GM21526 (cell line): ENCODE measurements at regions not wholly inside any gene's neighbourhood (a gene's known extent, or its start where the extent isn't known, plus 50 kb on each side); places are given as distances from the start of the nearest gene placed in this dataset.
"Not testable (repeated sequence)": the region's sequence is repeated elsewhere in the genome, so short reads cannot be mapped to it uniquely, and the experiment has no call there.

ENCODE experiments used
- ATAC-seq: cut with Tn5 transposase; IDR thresholded peaks from one replicate; pipeline ENCODE4 v1.9.1; 2021; ENCODE audit warnings: moderate library complexity; ENCODE audit not compliant: unreplicated experiment, low FRiP score

DNA sequence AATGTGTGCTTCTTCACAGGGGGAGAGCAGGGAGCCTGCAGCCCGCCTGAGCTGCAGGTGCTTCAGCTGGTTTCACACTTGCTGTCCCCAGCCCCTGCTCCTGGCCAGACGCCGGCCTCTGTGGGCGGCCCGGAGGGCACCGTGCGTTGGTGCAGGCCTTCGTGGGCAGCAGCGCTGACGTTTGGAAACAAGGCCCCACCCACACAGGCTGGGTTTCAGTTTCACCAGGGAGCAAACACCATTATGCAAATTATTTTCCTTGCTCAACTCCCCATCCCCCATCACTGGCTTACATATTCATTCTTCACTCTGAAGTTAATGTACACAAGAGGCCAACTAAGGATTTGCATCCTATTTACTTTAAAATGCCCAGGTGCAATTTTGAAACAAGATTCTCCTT, 343.2 kb downstream of the BCL2L11 start:
- ATAC-seq, result peak; percentile 75

DNA sequence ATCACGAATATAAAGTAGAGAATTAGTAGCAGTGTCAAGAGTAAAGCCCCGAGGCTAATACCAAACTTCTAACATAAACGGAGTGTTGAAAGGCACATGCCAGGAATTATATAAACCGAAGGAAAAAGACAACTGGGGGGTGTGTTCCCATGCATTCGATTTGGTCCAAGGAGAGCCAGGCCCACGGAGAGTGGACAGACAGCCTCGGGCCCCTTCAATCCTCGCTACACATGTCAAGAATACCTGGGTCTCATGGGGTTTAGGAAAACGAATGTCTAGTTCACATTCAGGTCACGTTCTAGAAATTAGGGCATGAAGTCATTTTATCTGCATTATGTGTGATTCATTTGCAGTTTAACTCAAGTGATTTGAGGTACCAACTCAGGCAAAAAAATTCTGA, 343.7 kb downstream of the BCL2L11 start:
- ATAC-seq, result not testable (repeated sequence)

DNA sequence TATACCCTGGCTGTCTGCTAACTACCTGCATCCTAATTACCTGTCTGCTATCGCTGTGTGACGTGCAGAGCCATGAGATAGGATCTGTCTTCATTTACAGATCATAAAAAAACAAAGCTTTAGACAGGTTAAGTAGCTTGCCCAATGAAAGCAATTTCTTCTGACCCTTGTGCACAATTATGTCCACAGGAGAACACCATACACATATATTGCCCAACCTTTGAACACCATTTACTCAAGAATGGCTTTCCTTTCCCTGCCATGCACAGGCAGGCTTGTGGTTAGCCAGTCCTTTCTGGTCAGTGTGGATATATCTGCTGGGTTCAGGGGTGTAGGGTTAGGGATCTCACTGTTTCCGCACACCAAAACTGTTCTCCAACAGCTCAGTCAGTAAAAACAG, 344.8 kb downstream of the BCL2L11 start:
- ATAC-seq, result not testable (repeated sequence)

DNA sequence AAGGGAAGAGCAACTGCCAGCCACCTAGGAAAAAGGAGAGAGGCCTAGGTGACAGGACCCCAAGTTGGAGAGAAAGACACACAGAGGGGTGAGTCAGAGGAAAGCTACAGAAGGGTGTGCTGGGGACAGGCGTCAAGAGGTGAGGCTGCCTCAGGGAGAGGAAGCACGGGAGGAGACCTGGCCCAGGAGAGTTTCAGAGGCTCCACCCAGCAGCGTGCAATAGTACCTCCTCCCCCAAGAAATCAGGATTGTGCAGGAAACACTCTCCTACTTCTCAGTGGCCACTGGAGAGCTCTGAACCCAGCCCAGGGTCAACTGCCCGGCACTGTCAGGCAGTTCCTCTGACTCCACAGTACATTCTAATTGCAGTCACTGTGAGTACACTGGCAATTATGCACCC, 346.0 kb downstream of the BCL2L11 start:
- not testable (repeated sequence) for ATAC-seq

DNA sequence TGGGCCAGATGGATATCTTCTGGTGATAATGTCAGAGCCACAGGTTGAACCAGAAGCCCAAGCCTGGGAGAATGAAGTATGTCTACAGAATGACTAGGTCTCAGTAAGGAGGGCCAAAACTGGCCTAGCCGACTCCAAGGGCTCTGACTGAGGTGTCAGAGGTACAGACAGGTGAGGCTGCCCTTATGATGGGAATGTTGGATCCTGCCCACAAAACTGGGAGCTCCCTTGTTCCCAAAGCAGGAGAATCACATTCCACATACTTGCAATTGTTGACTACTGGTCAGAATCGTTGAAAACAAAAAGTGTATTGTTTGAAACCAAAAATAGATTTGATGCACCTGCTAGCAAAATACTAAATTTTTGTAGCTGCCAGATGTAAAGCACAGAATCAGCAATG, 350.2 kb downstream of the BCL2L11 start:
- ATAC-seq, result not testable (repeated sequence)

DNA sequence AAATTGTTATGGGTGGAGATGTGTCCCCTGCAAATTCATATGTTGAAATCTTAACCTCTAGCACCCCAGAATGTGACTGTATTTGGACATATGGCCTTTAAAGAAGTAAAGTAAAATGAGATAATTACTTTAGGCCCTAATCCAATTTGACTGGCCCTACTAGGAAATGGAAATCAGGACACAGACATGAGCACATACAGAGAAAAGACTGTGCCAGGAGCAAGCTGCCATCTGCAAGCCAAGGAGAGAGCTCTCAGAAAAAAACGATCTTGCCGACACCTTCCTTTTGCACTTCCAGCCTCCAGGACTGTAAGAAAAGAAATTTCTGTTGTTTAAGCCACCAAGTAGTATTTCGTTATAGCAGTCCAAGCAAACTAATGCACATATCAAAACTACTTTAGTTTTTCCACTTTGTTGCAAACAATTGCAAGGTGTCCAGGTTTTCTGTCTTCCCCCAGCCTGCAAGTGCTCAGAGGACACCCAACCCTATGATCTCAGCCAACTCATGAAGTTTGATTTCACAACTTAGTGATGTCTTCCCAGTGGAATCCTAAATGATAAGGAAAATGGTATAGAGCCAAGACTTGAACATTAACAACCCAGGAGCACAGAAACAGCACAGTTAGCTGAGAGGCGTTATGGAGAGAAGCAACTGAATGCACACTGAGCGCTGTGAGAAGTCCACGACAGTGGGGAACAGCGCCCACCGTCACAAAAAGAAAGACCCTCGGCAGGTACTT, 351.2 kb downstream of the BCL2L11 start:
- ATAC-seq, result not testable (repeated sequence)

DNA sequence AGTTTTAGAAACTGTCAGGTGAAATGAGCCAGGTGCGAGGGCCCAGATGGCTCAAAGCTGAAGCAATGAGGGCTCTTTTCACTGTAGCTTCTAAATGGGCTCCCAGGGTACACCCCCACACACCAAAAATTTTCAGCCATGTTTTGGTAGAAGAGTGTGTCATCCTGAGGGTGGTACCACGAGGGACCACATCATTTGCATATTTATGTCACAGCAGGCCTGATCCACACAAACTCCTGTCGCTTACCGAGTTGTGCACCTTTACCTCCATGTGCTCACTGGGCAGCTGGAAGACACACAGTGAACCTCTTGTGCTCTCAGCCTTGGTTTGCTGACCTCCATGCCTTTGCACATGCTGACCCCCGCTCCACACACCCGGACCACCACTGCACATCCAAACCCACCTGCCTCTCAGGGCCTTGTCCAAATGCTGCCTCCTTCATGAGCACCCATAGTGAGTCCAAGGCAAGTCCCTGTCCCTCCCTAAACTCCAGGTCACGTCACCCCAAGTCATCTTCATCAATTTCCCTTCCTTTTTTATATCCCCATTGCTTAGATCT, 352.2 kb downstream of the BCL2L11 start:
- not testable (repeated sequence) for ATAC-seq

DNA sequence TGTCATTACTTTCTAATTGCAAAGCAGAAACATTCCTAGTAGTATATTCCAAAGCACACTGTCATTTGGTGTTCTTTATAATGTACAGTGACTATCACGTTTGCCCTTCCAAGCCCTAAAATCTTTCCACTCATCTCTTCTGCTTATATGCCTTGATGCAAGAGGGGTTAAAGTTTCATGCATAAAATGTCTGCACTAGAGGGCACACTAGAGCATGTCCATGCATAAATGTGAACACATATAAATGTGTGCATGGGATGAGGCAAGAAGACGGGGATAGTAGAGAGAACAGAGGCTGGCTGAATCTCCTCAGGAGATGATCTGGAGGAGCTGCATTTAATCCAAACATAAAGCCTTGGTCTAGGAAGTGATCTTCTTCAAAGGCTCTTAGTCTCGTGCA, 352.8 kb downstream of the BCL2L11 start:
- ATAC-seq, result not testable (repeated sequence)

DNA sequence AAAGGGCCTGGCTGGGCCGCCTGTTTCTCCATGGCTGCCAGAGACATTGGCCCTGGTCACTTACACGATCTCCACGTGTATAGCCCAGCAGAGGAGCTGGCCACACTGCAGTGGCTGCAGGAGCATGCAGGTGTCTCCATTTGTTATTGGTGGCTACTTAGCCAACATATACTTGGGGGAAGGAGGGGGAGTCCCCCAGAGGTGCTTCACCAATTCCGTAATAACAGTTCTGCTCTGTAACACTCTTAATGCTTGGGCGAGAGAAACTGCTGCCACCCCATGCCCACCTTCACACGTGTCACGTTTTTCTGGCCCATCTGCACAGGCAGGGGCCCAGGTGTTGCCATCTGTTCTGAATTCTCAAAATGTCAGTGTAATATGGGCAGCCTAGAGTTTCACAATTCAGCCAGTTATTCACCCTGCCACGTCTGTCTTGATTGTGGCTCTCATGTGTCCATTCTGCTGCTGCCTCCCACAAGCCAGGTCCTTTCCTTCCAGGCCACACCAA, 353.5 kb downstream of the BCL2L11 start:
- ATAC-seq, result not testable (repeated sequence)

DNA sequence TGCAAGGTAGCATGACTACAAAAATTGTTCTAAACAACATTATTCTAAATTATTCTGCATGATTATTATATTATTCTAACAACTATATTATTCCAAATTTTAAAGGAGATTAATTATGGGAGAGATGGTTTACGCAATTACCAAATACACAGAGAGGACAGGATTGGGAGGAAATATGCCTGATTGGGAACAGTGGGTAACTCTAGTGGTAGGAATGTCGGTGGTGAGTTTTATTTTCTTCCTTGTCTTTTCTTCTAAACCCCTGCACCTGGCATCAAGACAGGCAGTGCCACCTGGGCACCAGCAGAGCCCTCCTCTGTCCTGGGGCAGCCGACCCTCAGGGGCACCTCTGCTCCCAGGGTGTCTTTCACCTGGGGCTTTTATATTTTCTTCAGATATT, 357.6 kb downstream of the BCL2L11 start:
- ATAC-seq, result not testable (repeated sequence)

DNA sequence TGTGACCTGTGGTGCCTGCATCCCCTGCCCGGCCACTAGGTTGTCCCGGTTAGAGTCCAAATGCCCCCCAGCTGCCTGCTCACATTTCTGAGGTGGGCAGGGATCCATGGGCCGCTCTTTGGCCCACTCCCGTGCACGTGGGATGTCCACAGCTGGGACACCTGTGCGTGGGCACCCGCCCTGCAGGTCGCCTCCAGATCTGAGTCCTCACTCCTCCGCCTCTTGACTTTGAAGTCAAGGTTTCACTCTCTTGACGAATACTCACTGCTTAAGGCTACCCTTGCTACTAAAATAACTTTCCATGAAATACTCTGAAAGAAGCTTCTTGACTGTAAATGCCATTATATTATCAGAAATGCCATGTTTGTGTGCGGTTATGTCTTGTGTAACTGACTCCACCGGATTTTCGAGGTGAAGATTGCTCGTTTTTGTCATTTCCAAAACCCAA, 358.2 kb downstream of the BCL2L11 start:
- peak; percentile 52 for ATAC-seq

DNA sequence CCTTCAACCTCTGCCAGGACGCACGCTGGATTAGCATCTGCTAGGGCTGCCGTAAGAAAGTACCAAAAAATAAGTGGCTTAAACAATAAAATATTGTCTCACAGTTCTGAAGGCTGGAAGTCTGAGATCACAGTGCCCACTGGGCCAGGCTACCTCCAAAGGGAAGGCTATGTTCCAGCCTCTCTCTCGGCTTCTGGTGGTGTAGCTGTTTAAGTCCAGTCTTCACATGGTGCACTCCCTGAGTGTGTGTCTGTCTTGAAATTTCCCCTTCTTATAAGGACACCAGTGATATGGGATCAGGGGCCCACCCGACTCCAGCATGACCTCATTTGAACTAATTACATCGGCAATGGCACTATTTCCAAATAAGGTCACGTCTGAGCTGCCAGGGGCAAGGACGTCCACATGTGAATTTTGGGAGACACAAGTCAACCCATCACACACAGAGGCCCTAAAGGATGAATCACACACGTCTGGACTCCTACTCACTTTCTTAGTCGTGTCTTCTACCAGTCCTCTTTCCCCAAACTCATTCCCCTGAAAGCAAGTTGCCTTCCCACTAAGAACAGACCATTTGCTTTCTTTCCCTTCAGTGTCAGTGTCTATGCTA, 359.4 kb downstream of the BCL2L11 start:
- not testable (repeated sequence) for ATAC-seq

DNA sequence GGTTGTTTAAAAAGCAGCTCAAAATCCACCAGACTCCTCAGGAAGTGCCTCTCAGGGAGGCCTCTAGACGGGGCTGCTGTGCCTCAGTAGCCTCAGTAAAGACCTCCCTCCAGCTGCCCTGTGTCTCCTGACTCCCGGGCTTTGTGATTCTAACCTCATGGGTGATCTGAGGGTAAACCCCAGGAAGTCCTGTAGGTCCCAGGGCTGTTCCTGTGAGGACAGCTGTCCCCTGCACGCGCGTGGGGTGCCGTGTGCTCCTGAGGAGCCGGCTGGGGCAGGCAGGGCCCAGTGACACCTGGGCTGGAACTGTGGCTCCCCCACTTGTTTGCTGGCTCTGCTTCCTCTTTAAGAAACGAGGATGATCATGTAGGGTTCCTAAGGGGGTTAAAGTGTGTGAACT, 359.9 kb downstream of the BCL2L11 start:
- ATAC-seq, result not testable (repeated sequence)

DNA sequence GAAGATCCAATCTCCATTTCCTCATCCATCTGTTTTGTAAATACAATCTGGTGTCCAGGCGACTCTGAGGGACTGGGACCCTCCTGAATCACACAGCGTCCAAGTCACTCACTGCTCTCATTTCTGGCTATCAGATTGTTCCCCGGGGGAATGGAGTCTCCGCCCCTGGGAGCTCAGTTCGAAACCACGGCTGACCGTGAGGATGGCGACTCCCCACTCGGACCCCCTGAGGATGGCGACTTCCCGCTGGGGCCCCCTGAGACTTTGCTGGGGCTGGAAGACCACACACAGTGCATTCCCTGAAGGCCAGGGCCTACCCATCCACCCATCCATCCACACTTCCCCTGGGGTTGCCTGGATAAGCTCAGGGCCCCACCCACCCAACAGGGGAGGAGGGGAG, 360.5 kb downstream of the BCL2L11 start:
- ATAC-seq, result not testable (repeated sequence)

DNA sequence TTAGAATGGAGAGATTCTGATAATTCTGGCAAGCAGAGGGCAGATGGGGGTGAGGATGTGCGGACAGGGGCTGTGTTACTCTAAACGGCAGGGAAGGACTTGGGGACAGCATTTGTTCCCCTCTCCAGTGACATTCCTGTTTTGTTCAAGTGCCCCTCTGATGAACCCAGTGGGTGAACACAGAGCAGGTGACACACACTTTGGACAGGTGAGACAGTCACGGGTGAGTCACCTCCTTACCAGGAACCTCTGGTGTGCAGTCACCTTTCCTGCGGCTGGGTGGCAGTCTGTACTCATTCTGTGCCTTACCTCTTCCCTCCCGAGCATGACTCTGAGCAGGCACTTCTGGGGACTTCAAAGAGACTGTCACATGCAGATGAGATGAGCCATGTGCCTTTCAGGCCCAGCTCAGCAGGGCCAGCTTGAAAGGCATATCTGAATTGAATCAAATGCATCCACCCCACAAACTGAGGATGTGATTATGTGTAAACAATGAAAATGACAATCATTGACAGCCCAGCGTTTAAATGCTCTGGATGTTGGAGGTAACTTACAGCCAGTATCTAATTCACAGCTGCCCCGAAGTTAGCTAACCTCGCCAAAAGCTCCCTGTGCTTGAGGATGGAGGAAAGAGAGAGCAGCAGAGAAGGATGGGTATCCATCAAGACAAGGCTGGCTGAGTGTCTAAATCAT, 362.4 kb downstream of the BCL2L11 start:
- peak; percentile 72 for ATAC-seq

DNA sequence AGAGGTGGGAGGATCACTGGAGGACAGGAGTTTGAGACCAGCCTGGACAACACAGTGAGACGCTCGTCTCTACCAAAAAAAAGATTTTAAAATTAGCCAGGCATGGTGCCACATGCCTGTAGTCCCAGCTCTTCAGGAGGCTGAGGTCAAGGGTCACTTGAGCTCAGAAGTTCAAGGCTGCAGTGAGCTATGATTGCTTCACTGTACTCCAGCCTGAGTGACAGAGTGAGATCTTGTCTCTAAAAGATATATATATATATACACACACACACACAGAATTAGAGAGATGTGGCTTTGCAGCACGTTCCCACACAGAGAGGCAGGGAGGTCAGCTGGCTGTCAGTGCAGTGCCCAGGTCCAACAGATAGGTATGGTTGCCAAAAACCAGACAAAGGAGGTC, 363.4 kb downstream of the BCL2L11 start:
- not testable (repeated sequence) for ATAC-seq

DNA sequence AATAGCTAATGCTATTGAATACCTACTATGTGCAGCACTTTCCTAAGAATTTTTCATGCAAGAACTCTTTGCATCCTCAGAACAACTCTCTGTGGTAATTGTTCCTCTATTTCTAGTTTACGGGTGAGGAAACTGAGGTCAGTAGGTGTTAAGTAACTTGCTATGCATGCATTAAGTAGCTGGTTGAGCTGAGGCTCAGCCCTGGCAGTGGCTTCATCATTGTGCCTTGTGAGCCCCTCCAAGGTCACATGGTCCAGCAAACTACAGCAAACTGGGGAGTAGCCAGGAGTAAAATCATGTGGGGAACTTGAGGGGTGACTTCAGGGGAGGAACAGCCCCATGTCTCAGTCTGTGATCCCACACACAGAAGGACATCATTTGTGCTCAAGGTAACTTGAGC, 365.2 kb downstream of the BCL2L11 start:
- not testable (repeated sequence) for ATAC-seq

DNA sequence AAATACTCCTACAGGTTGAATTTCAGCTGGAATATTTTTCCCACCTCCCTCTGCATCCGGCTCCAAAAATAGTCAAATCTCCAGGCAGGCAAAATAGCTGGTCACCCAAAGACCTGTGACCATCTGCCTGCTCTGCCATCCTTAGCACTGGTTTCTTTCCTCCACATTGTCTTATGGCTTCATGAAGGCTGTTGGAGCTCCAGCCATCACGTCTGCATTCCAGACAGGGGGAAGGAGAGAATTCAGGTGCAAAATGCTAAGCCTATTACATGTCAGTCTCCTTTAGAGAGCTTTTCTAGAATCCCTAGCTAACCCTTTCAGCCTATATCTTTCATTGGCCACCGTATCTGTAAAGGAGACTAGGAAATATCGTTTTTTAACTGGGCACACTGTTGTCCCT, 367.7 kb downstream of the BCL2L11 start:
- ATAC-seq, result not testable (repeated sequence)

DNA sequence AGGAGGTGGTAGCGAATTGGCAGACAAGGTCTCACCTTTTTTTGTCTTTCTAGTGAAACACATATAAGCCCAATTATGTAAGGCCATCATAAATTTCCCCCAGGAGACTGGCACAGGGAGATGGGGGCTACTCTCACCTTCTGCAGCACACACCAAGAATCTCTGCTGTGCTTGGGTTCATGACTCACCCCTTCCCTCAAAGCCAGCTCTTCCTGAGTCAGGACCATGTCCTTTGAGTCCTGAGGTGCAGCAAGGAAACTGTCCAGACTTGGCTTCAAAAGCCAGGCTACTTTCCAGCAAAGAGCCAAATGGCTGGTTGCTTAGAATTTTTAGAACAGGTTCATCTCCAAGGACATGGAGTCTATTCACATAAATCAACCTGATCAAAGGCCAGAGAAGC, 368.7 kb downstream of the BCL2L11 start:
- not testable (repeated sequence) for ATAC-seq

DNA sequence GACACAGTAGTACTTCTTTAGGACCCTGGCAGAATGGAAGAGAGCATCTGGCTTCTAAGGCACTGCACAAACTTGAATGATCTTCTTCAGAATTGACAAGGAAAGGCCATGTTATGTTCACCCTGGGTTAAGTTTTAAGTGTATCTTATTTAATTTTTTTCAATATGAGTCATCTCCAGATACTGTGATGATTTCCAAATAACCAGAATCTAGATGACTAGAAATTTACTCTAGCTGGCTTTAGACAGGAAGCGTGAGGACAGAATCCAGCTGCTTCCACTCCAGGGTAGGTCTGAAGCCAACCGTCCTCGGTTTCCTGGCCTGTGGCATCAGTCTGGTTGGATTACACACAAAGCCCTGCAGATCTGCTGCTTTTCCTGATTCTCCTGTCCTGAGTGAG, 370.5 kb downstream of the BCL2L11 start:
- ATAC-seq, result not testable (repeated sequence)

DNA sequence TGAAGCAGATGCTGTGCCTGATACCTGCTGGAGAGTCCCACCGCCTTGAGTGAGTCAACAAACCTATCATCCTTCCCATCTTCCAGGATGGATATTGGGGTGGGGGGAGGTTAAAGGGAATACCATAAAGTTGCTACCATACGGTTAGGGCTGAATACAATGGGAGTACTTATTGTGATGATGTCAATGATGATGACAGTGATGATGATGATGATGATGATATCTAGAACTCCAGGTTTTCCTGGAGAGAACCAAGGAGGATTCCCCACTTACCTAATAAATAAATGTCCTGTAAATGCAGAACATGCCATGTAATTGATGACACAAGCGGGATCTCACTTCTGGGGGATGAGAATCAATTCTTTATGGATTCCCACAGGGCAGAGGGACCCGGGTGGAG, 370.9 kb downstream of the BCL2L11 start:
- ATAC-seq, result not testable (repeated sequence)
